ENCODE measurements at regions not wholly inside any gene's neighbourhood (a gene's known extent, or its start where the extent isn't known, plus 50 kb on each side); places are given as distances from the start of the nearest gene placed in this dataset.
"Not testable (repeated sequence)": the region's sequence is repeated elsewhere in the genome, so short reads cannot be mapped to it uniquely, and the experiment has no call there.

GRCh38 chrX:3550871-3551270 lies 162.6 kb downstream of the PRKX start:
- no peak for DNase-seq

DNA sequence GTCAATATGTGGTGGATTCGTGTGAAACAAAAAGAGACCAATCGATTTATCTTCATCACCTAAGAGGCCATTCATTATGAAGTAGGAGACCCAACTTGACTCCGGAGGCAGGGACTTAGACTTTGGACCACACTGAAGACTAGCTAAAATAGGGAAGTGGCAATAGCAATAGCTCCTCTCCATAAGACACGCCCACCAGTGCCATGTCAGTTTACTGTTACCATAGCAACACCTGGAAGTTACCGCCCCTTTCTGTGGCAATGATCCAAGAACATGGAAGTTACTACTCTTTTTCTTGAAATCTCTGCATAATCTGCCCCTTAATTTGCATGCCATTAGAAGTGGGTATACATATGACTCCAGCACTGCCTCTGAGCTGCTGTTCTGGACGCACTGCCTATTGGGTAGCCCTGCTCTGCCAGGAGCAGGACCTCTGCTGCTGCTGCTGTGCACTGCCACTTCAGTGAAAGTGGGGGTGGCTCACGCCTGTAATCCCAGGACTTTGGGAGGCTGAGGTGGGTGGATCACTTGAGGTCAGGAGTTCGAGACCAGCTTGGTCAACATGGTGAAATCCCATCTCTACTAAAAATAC lies 163.2 kb downstream of the PRKX start:
- no peak for DNase-seq

DNA sequence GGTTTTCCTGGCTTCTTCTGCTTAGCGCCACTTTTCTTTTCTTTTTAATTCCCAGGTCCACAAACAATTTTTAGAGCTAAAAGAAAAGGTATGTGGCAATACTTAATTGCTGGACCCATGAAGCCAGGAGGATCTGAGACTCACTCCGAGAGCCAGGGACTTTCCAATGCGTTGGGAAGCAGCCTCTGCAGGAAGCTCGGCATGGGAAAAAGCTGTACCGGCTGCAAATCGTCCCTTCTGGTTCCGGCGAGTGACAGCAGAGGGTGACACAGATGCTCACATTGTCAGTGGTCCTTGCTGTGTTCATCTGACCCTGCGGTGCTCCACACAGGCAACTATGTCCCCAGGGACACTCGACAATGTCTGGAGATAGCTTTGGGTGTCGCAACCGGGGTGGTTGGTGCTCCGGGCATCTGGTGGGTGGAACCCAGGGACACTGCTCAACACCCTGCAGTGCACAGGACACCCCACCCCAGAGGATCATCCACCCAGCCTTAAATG lies 164.0 kb downstream of the PRKX start:
- DNase-seq: peak; percentile 28

DNA sequence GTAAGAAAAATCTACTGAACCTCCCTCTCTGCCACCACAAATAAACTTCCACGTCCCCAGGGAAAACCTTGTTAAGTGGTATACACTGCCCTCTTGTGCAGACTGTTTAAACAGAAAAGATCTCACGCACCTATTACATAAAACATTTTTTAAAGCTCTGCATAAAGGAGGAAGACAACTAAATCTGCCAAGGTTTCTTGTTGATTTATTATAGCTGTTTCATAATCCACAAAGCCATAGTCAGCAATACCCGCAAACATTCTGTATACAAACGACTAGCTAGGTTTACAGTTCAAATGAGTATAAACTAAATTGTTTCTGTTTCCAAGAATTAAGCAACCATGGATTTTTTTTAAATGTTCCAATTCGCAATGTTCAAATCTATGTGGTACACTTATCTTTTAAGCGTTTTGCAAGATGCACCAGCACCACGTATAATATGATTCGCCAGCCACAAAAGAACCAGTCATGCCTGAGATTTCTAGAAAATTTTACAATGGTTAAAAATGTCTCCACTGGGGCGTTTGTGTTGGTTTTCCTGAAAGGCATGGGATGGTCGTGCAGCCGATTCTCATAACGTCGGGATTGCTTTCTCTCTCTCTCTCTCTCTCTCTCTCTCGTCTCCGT lies 164.6 kb downstream of the PRKX start:
- peak; percentile 86 for DNase-seq

GRCh38 chrX:3545901-3546300 lies 167.5 kb downstream of the PRKX start:
- no peak for DNase-seq

GRCh38 chrX:3541336-3541735 lies 172.1 kb downstream of the PRKX start:
- DNase-seq: peak; percentile 37

DNA sequence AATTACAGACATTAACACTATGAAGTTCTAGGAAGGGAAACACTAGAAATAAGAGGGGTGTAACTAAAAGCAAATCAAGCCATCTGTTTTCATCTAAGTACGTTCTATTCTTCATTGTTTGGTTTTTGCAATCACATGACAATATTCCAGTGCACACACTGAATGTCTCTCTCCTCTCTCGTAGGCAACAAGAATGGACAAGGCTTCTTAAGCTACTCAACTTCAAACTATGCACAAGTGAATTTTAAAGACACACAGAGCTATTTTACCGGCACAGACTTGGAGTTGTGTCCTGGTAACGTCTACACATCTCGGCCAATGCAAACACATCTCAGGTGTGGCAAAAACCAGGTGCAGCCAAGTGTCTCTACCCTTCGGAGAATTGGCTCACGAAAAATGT lies 173.3 kb downstream of the PRKX start:
- DNase-seq: no peak

DNA sequence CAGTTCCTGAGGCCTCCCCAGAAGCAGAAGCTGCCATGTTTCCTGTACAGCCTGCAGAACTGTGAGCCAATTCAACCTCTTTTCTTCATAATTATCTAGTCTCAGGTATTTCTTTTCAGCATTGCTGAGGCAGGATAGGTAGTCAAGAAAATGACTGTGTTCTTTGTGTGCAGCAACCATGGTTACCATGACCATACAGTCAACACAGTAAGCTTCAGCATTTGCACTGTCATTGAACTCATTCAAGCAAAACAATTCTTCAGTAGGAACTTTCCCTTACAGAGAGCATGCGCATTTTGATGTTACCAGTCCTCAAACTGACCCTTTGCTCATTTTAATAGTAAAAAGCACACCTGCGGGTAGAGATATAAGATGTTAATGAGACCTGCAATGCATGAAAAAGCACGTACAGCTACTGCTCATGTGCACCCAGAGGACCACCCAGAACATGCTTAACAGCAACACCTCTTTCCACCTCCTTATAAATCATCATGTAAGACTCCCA lies 180.8 kb downstream of the PRKX start:
- DNase-seq: no peak

DNA sequence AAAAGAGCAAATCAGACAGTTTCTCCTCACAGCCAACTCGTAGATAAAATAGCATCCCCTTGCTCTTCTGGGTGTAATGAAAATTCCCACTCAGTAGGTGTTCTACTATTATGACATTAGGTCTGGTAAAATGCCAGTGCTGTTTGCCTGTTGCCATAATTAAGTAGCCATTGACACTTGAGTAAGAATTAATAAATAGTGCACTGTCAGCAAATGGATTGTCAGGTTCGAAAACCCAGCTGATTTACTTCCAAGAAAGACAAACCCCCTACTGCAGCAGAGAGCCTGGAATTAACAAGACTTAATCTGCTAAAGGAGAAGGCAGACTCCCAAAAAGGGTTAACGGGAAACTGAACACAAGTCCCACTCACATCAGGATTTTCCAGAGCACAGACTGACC lies 182.0 kb downstream of the PRKX start:
- not testable (repeated sequence) for DNase-seq

DNA sequence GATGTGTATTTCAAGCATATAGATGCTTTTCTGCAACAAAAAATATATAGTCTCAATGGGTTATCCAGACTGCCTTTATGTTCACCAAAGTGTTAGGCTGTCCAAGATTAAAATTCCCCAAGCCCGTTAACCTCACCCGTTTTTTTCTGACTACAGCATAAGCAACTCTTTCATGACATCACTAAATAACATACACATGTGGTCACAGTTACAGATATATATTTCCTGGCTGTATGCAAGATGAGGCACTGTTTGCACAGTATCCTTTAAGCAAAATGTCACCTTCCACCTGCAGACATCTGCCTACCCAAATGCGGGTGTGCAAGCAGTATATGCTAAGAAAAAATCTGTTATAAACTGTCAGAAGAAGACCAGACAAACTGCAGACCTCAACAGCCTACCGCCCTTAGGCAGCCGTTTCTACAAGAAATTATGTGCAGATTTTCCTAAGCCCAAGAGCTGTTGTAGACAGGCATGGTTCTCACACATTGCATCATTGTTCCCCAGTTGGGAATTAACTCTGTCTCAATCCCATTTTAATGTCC lies 183.1 kb upstream of the MXRA5 start:
- DNase-seq: peak; percentile 39

DNA sequence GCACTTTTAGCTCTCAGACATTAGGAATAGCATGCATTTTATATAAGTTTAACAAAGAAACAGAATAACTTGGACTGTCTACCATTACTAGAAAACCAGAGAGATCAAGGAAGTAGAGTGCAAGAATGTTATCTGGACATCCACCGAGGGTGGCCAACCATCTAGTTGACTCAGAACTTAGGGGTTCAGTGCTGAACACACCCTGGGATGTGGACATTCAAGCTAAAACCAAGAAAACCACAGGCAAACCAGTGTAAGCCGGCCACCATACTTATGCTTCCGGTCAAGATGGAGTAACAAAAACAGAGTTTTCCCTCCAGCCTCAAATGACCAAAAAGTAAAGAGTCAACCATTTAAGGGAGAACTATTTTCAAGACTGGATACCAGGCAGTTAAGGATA lies 181.4 kb upstream of the MXRA5 start:
- DNase-seq: peak; percentile 22

GRCh38 chrX:3527166-3527565 lies 180.7 kb upstream of the MXRA5 start:
- peak; percentile 41 for DNase-seq

DNA sequence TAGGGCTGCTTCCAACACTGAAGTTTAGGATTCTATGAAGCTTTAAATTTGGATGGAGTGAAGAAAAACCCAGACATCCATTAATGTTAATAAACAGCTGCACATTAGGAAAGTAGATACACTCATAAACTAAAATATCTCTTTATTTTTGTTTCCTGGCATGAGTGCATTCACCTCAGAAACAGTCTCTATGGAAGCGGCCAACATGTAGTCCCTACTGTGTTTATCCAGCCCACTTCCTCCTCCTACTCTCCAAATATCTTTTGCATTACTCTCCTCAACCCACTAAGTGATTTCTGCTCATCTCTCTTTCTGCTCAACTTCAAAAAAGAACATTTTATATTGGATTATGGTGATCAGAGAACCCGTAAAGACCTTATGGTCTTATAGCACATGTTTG lies 180.3 kb upstream of the MXRA5 start:
- DNase-seq: peak; percentile 54

GRCh38 chrX:3526071-3526470 lies 179.6 kb upstream of the MXRA5 start:
- DNase-seq: peak; percentile 85

DNA sequence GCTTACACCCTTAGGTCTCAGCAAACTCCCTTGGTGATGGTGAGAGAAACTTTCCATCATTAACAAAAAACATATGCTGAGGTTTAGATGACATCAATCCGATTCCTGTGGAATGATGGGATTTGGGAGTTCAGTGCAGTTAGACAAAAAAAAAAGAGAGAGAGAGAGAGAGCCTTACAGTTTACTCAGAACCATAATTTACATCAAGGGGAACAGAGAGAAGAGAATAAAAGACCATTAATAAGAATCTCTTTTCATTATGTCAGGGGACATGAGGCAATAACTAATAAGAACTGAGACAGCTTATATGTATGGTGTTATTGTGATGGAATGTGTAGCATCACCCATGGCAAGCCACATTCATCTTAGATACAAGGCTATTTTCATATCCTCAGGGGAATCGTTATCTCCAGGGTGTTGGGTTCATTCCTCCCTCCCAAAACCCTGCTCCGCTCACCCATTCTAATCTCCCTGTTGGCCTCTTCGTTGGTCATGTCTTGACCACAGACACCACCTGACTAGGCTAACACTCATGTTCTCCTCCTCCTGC lies 175.7 kb upstream of the MXRA5 start:
- DNase-seq: peak; percentile 95

GRCh38 chrX:3521396-3521795 lies 174.9 kb upstream of the MXRA5 start:
- DNase-seq: peak; percentile 73

- peak; percentile 81 for DNase-seq
Measured at GRCh38 chrX:3520982-3521381, 174.5 kb upstream of the MXRA5 start.

DNA sequence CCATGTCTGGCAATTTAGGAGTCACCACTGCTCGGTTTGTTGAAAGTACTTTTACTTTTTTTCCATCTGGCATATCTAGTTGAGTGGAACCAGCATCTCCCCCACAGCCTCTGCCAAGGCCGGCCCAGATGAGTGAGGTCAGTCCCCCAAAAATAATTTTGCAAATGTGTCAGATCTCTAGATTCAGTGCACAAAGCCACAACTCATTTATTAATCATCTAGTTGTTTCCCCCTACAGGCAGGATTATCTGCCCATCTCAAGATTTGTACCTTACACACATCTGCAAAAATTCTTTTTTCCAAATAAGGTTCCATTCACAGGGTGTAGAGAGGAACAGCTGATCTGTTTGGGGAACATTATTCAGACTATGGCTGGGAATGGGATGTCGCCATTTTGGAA lies 174.0 kb upstream of the MXRA5 start:
- peak; percentile 70 for DNase-seq

GRCh38 chrX:3519384-3519783 lies 172.9 kb upstream of the MXRA5 start:
- DNase-seq: peak; percentile 73

DNA sequence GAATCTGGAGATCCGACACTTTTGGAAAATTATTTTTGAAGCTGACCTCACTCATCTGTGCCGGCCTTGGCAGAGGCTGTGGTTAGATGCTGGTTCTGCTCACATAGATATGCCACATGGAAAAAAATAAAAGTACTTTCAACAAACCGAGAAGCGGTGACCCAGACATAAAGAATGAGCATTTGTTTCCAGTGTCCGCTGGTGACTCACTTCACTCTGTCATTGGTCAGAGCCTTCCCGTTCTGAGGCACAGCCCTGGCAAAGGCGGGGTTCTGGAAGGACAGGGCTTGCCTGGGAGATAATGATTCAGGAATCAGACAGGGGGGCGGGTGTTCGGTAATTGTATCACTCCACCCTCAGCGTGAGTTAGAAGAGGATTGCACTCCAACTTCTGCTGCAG lies 172.4 kb upstream of the MXRA5 start:
- peak; percentile 95 for DNase-seq

DNA sequence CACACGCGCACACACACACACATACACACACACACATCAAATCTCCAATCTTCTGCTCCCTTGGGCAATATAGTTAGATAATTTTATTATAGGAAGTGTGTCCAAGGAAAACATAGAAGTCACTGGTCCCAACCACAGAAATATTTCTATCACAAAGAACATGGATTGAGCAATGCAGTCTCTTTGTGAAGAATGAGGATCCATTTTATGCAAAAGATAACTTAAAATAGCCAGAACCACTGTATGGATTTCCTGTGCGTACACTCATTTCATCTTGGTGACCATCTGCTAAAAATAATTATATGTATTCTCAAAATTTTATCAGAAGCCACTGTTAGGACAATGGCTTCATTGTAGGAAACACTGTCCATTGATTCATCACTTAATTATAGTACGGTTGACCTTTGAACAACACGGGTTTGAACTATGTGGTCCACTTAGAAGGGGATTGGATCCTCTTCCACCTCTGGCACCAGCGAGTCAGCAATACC lies 169.6 kb upstream of the MXRA5 start:
- peak; percentile 87 for DNase-seq

DNA sequence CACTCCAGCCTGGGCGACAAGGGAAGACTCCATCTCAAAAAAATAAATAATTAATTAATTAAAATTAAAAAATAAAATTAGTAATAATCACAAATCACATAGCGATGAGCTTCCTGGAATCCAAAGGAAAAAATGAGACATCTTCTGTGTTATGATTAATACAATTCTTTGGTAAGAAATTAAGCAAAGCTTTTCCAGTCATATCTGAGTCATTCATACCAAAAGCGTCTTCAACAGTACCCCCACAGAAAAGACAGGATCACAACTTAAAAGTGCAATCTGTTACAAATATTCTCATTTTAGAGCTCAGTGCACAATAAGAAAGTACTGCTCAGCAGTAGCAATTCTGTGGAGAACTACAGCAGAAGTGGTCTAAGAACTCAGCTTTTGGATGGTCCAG lies 168.5 kb upstream of the MXRA5 start:
- peak; percentile 83 for DNase-seq

DNA sequence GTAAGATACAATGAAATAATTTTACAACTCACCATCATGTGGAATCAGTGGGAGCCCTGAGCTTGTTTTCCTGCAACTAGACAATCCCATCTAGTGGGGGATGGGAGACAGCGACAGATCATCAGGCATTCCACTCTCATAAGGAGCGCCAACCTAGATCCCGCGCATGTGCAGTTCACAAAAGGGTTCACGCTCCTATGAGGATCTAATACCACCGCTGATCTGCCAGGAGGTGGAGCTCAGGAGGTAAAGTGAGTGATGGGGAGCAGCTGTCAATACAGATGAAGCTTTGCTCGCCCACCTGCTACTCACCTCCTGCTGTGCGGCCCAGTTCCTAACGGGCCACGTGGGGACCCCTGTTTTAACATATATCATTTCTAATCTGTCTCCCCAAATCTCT lies 165.7 kb upstream of the MXRA5 start:
- DNase-seq: not testable (repeated sequence)

GRCh38 chrX:3509934-3510333 lies 163.5 kb upstream of the MXRA5 start:
- no peak for DNase-seq

All from fibroblast of upper back skin (primary cell).